H1 (cell line): ENCODE measurements at regions not wholly inside any gene's neighbourhood (a gene's known extent, or its start where the extent isn't known, plus 50 kb on each side); places are given as distances from the start of the nearest gene placed in this dataset.

Source experiments
- BCL11A ChIP-seq, 2 experiments: IDR thresholded peaks; one replicate each; pipeline ENCODE4 v1.6.1; 2011; ENCODE audit warnings: low read depth in 2 of 2, low read length in 2 of 2, mild to moderate bottlenecking in 2 of 2
- CHD7 ChIP-seq: fragments of 300-600 bp; sonication (generic); IDR thresholded peaks from 2 replicates; pipeline ENCODE4 v1.7.1; 2012; ENCODE audit warnings: low read length, moderate library complexity, mild to moderate bottlenecking, inconsistent platforms; ENCODE audit not compliant: insufficient replicate concordance
- CREB1 ChIP-seq: IDR thresholded peaks from 2 replicates; pipeline ENCODE4 v1.6.1; 2012; ENCODE audit warnings: inconsistent platforms
- EGR1 ChIP-seq: IDR thresholded peaks from 2 replicates; pipeline ENCODE4 v1.6.1; 2011; ENCODE audit warnings: low read depth, low read length, borderline replicate concordance
- KDM4A ChIP-seq: IDR thresholded peaks from one replicate; pipeline ENCODE4 v1.7.1; 2012; ENCODE audit warnings: low read depth, mild to moderate bottlenecking, moderate library complexity, low read length, inconsistent platforms; ENCODE audit not compliant: severe bottlenecking
- POU5F1 ChIP-seq: IDR thresholded peaks from 2 replicates; pipeline ENCODE4 v1.6.1; 2011; ENCODE audit warnings: low read depth, mild to moderate bottlenecking, low read length, moderate library complexity

- TF ChIP-seq CHD7: no peak
- TF ChIP-seq BCL11A (IDR thresholded peaks at IDR 0.05; ENCODE audit: low read depth in 2 of 2, low read length in 2 of 2): no peak
- no peak for TF ChIP-seq POU5F1
- TF ChIP-seq CREB1: no peak
- no peak for TF ChIP-seq KDM4A
- no peak for TF ChIP-seq EGR1
Measured at GRCh38 chr7:152907042-152907761, 147.7 kb downstream of the ACTR3B start (continued).
